ENCODE measurements at regions not wholly inside any gene's neighbourhood (a gene's known extent, or its start where the extent isn't known, plus 50 kb on each side); places are given as distances from the start of the nearest gene placed in this dataset.

- no peaks in the 10 kb centered on the region for H3K4me1 Mint-ChIP-seq
Observed at GRCh38 chr2:217038001-217038400, 178.1 kb upstream of the TNP1 start.

More at GRCh38 chr2:217038001-217038400, 178.1 kb upstream of the TNP1 start:
- H3K9me3 Mint-ChIP-seq, result no peaks in the 10 kb centered on the region; the same call in 2 of the 3 replicates
- Histone ChIP-seq H3K36me3 (ENCODE audit: insufficient read depth) (no peaks in the 10 kb centered on the region), H2AFZ (no peak overlapping the region), H4K20me1 (replicated peaks; ENCODE audit: insufficient read depth) (no peaks in the 10 kb centered on the region), H3F3A (replicated peaks; ENCODE audit: low read depth) (no peaks in the 10 kb centered on the region), H3K79me2 (replicated peaks; ENCODE audit: insufficient read depth) (no peaks in the 10 kb centered on the region), H3K27me3 (ENCODE audit: insufficient read depth) (no peaks in the 10 kb centered on the region), H3K9me2 (ENCODE audit: insufficient read depth) (peaks cover 8% of the 10 kb centered on the region; the same call in 1 of the 2 replicates), H3K4me1 (ENCODE audit: insufficient read depth) (no peaks in the 10 kb centered on the region), H3K4me3 (no peak overlapping the region), H3K4me2 (no peak overlapping the region), H3K27ac (ENCODE audit: low read depth) (no peak overlapping the region)
- TF ChIP-seq EZH2 (IDR thresholded peaks at IDR 0.05; ENCODE audit: low read depth, unreplicated experiment) (no peak), STAT1 (IDR thresholded peaks at IDR 0.05; ENCODE audit: unreplicated experiment) (no peak), JUNB (IDR thresholded peaks at IDR 0.05; ENCODE audit: unreplicated experiment) (no peak), EZH2phosphoT487 (IDR thresholded peaks at IDR 0.05; ENCODE audit: unreplicated experiment) (no peak), ZNF331 (CRISPR knock-in tag; IDR thresholded peaks at IDR 0.05; ENCODE audit: low read depth) (no peak), CTCF (conservative IDR thresholded peaks at IDR 0.05; ENCODE audit: low read depth in 2 of 2) (no peak), REST (IDR thresholded peaks at IDR 0.05; ENCODE audit: unreplicated experiment) (no peak), ZNF462 (CRISPR knock-in tag; IDR thresholded peaks at IDR 0.05) (no peak)
- DNase-seq (ENCODE audit: low spot score) (no peak), ATAC-seq (no peak)
- no peaks in the 10 kb centered on the region for H3K36me3 Mint-ChIP-seq (ENCODE audit: low read depth)
- no peak overlapping the region for H3K27ac Mint-ChIP-seq
- H3K27me3 Mint-ChIP-seq (ENCODE audit: insufficient read depth, low read depth, poor library complexity), result peaks cover 3% of the 10 kb centered on the region
- no peak overlapping the region for H3K4me3 Mint-ChIP-seq
